HFFc6 (cell line): ENCODE measurements at regions not wholly inside any gene's neighbourhood (a gene's known extent, or its start where the extent isn't known, plus 50 kb on each side); places are given as distances from the start of the nearest gene placed in this dataset.
A peak's percentile ranks its signal among the peaks of the same experiment; 100 is the strongest.
"Not testable (repeated sequence)": the region's sequence is repeated elsewhere in the genome, so short reads cannot be mapped to it uniquely, and the experiment has no call there.

Experiments
- DNase-seq: peaks from one replicate; pipeline ENCODE4 v3.0.0-alpha.2; 2018
- H3K27ac Mint-ChIP-seq: 2 replicates; pipeline ENCODE4 v1.8.0; 2020; ENCODE audit warnings: mild to moderate bottlenecking, mixed read lengths
- H3K27me3 Mint-ChIP-seq: 2 replicates; pipeline ENCODE4 v1.8.0; 2021; ENCODE audit warnings: mild to moderate bottlenecking, moderate library complexity, mixed read lengths; ENCODE audit not compliant: insufficient read depth
- H3K36me3 Mint-ChIP-seq: 2 replicates; pipeline ENCODE4 v1.8.0; 2021; ENCODE audit warnings: low read depth, mixed read lengths
- H3K4me1 Mint-ChIP-seq: 2 replicates; pipeline ENCODE4 v1.8.0; 2020; ENCODE audit warnings: low read depth, mixed read lengths
- H3K4me3 Mint-ChIP-seq: 2 replicates; pipeline ENCODE4 v1.8.0; 2020; ENCODE audit warnings: mild to moderate bottlenecking, moderate library complexity, mixed read lengths
- H3K9me3 Mint-ChIP-seq: 2 replicates; pipeline ENCODE4 v1.8.0; 2020; ENCODE audit warnings: mild to moderate bottlenecking, mixed read lengths
- TF ChIP-seq, protein P1 (sequence below): fragments of 200-600 bp; sonication (generic); IDR thresholded peaks from 2 replicates; pipeline ENCODE4 v1.5.0; 2021; ENCODE audit warnings: antibody characterized with exemption, mild to moderate bottlenecking

DNA sequence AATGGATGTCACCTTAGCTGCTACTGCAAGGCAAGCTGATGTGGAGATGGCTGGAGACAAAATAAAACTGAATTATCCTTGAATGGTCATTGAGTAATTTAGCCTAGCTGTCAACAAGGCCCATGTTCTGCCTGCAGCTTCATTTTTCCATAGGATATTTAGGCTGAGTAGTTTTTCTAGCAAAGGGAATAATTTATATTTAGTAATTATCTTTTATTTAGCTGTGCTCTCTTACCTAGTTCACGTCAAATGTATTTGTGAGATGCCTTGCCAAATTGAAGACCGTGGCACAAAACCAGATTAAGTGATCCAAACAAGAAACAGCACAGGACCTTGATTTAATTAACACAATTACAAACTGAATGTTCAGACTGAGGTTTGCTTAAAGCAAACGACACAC is 77.4 kb upstream of the CEP162 start:
- no peaks in the 10 kb centered on the region for H3K36me3 Mint-ChIP-seq
- no peak overlapping the region for H3K27ac Mint-ChIP-seq
- DNase-seq: no peak
- no peaks in the 10 kb centered on the region for H3K9me3 Mint-ChIP-seq
- peaks cover 1% of the 10 kb centered on the region; the same call in 1 of the 2 replicates for H3K27me3 Mint-ChIP-seq
- no peak overlapping the region for H3K4me3 Mint-ChIP-seq
- TF ChIP-seq, protein P1, sequence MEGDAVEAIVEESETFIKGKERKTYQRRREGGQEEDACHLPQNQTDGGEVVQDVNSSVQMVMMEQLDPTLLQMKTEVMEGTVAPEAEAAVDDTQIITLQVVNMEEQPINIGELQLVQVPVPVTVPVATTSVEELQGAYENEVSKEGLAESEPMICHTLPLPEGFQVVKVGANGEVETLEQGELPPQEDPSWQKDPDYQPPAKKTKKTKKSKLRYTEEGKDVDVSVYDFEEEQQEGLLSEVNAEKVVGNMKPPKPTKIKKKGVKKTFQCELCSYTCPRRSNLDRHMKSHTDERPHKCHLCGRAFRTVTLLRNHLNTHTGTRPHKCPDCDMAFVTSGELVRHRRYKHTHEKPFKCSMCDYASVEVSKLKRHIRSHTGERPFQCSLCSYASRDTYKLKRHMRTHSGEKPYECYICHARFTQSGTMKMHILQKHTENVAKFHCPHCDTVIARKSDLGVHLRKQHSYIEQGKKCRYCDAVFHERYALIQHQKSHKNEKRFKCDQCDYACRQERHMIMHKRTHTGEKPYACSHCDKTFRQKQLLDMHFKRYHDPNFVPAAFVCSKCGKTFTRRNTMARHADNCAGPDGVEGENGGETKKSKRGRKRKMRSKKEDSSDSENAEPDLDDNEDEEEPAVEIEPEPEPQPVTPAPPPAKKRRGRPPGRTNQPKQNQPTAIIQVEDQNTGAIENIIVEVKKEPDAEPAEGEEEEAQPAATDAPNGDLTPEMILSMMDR: no peak
- no peaks in the 10 kb centered on the region for H3K4me1 Mint-ChIP-seq

DNA sequence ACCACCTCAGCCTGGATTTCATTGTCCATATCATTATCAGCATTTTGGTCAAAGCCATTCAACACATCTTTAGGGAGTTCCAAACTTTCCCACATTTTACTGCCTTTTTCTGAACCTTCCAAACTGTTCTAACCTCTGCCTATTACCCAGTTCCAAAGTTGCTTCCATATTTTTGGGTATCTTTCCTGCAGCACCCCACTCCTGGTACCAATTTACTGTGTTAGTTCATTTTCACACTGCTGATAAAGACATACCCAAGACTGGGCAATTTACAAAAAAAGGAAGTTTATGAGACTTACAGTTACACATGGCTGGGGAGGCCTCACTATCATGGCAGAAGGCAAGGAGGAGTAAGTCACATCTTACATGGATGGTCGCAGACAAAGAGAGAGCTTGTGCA is 63.6 kb upstream of the CEP162 start:
- not testable (repeated sequence) for H3K36me3 Mint-ChIP-seq, H3K4me1 Mint-ChIP-seq, DNase-seq, H3K4me3 Mint-ChIP-seq, H3K27ac Mint-ChIP-seq, H3K27me3 Mint-ChIP-seq
- peaks cover 19% of the 10 kb centered on the region for H3K9me3 Mint-ChIP-seq

DNA sequence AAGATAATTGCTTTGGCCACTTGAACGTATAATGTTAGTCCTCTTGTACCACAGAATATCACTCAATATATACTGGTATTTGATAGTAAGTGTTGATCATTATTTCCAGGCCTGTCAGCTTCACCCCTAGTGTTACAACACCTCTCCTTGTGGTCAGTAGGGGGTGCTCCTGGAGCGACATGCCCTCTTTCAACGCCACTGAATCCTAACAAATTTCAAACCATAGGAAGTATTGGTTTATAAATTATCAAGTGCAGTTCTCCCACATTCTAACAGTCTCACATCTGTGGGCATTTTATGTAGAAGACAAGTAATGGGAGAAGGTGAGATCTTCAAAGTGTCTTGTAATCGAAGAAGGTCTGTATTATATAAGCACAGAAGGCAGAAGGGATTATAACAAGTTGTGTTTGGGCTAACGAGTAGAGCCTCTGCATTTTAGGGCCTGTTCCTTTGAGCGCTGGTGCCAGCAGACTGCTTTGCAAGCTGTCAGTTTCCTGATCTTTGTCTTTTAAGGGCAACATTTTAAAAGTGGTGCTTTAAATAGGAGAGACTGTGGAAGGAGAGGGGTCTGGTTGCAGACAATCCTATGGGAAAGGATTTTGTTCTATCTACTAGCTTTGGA is 57.1 kb upstream of the CEP162 start:
- Mint-ChIP-seq H3K27me3 (peaks cover 6% of the 10 kb centered on the region), H3K4me1 (peaks cover 24% of the 10 kb centered on the region), H3K4me3 (no peak overlapping the region), H3K9me3 (no peaks in the 10 kb centered on the region; the same call in 1 of the 2 replicates), H3K27ac (no peak overlapping the region), H3K36me3 (no peaks in the 10 kb centered on the region)
- TF ChIP-seq, protein P1: peak; percentile 74
- peak; percentile 2 for DNase-seq

DNA sequence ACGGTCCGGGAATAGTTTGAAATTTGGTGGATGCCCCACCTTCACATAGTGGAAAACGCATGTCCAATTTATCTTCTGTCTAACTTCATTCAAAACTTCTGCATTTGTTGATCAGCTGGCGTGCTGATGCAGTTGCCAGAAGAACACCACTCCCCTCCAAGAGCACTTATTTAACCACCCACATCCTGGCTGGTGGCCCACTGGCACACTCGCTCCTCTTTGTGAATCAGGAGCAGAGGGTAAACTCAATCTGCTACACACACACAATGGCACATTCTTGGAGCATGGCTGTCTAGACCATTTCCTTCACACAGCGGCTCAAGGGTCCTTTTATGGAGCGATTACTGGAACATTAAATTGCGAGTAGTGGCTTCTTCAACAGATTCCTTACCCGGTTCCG is 55.1 kb upstream of the CEP162 start:
- TF ChIP-seq, protein P1: no peak
- H3K36me3 Mint-ChIP-seq: no peaks in the 10 kb centered on the region
- H3K4me1 Mint-ChIP-seq: peaks cover 31% of the 10 kb centered on the region
- no peak overlapping the region for H3K27ac Mint-ChIP-seq
- no peak overlapping the region for H3K4me3 Mint-ChIP-seq
- no peaks in the 10 kb centered on the region for H3K9me3 Mint-ChIP-seq
- no peak for DNase-seq
- H3K27me3 Mint-ChIP-seq: peaks cover 6% of the 10 kb centered on the region

DNA sequence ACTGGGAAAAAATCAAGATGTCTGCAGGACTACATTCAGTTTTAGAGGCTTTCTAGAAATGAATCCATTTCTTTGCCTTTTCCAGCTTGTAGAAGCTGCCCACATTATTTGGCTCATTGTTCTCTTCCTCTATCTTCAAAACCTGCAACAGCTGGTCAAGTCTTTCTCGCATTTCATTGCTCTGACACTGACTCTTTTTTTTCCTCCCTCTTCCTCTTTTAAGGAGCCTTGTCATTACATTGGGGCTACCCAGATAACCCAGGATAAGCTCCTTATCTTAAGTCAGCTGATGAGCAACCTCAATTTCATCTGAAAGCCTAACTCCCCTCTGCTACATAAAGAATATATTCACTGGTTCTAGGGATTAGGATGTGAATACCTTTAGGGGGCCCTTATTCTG is 53.2 kb upstream of the CEP162 start:
- no peak overlapping the region for H3K27ac Mint-ChIP-seq
- no peaks in the 10 kb centered on the region for H3K36me3 Mint-ChIP-seq
- DNase-seq: no peak
- H3K27me3 Mint-ChIP-seq: peaks cover 6% of the 10 kb centered on the region
- TF ChIP-seq, protein P1: no peak
- H3K9me3 Mint-ChIP-seq: no peaks in the 10 kb centered on the region
- H3K4me3 Mint-ChIP-seq: no peak overlapping the region
- peaks cover 31% of the 10 kb centered on the region for H3K4me1 Mint-ChIP-seq

DNA sequence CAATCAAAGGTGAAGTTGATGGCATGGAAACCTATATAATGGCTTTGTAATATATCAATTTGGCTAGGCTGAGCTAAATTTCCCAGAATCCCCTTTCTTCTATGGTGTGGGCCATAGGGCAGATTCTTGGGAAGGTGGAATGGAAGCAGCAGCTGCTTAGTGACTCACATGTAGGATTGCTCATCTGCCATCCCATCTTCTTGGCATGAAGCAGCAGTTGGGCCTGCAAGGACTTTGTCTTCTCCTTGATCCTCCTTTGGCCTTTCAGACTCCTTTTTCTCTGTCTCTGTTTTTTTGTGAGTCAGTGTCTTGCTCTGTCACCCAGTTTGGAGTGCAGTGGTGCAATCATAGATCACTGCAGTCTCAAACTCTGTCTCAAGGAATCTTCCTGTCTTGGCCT is 52.6 kb upstream of the CEP162 start:
- Mint-ChIP-seq H3K27ac (no peak overlapping the region), H3K36me3 (no peaks in the 10 kb centered on the region), H3K27me3 (peaks cover 6% of the 10 kb centered on the region), H3K4me3 (no peak overlapping the region), H3K9me3 (no peaks in the 10 kb centered on the region), H3K4me1 (peaks cover 33% of the 10 kb centered on the region)
- DNase-seq: peak; percentile 58
- TF ChIP-seq, protein P1: no peak
